T follicular helper cell (primary cell): ENCODE measurements at regions not wholly inside any gene's neighbourhood (a gene's known extent, or its start where the extent isn't known, plus 50 kb on each side); places are given as distances from the start of the nearest gene placed in this dataset.

ENCODE experiments used
- DNase-seq: peaks from one replicate; pipeline ENCODE4 v3.0.0-alpha.2; 2020; ENCODE audit warnings: low read depth

DNA sequence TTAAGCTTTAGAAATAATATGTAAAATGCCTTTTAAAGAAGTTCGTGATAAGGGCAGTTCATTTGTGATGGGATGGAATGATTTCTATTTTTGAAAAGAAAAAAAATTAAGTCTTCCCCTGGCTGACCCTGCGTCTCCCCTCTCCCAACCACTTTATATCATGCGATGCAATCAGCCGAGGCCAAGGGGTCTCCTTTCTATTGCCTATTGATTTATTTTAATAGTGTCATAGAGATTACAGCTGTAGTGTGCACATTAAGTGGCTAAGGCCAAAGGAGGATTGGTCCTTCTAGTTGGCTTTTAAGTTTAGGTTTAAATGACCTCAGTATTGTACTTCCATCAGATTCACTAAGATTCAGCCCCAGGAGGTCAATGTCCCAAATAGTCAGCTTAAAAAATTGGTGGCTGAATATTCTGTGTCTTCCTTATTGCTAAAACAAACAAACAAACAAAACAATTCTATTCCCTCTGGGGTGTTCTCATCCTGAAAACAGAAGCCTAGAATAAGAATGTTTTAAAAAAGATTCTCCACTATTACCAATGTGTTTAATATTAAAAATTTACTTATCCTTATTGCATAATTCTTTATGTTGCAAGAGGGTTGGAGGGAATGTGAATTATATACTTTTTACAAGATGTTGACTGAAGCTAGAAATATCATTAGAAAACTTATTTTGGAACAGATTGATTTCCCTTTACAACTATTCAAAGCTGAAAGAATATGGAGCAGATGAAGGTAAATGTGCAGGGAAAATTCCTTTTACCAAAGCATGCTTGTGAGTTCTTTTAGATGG lies 359.1 kb downstream of the SAMD5 start:
- DNase-seq: no peak

DNA sequence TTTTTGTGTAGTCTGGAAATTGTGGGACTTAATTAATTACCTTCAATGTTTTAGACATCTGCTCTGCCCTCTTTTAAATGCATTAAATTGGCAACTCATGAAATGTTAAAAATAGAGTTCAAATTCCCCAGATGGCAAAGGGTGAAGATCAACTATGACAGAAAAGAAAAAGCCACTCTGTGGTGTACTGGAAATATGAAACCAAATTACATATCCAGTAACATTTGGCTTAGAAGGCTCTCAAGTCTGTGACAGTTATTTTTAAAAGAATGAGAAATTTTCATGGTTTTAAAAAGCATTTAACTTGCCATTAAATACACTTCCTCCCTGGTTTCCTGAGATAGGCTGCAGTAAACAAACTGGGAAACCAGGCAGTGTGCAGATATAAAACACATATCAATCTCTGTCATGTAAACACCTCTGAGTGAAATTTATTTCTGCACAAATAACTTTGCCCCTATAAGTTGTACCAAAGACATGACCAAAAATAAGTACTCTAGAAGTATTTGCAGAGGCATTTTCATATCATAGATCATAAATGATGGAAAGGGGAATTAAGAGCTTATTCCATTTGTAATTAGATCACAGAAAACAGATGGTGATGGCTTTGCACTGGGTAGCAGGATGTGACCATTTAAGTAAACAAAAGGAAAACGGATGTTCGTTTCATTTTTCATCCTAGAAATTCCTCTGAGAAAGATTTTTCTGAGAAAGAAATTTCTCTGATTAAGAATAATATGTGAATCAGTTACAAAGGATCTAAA lies 360.1 kb downstream of the SAMD5 start:
- no peak for DNase-seq

DNA sequence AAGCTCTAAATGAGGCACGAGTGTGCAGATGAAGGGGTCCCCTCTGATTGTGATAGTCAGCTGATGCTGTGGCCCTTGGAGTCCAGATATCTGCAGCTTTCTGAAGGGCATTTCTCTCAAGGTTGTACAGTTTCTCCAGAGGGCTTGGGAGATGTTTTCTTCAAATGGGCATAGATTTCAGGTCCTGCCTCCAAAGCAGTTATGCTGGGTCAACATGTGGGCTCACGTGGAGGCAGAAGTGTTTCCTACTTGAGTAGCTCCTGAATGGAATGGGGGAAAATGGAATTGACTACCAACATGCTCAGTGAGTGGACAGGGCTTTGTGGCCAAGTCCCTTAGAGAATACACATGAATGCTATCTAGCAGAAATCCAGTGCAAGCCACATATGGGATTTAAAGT lies 360.7 kb downstream of the SAMD5 start:
- DNase-seq: no peak

DNA sequence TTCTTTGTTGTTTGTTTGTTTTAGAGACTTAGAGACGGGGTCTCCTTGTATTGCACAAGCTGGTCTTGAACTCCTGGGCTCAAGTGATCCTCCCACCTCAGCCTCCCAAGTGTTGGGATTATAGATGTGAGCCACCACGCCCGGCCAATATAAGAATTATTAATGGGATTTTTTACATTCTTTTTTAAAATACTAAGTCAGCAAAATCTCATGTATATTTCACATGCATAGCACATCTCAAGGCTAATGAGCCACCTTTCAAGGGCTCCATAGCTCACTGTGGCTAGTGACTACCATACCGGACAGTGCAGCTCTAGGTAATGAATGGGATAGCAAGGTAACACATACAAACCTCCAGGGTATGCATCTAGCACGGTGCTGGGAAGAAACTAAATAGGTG lies 361.4 kb downstream of the SAMD5 start:
- DNase-seq: no peak

DNA sequence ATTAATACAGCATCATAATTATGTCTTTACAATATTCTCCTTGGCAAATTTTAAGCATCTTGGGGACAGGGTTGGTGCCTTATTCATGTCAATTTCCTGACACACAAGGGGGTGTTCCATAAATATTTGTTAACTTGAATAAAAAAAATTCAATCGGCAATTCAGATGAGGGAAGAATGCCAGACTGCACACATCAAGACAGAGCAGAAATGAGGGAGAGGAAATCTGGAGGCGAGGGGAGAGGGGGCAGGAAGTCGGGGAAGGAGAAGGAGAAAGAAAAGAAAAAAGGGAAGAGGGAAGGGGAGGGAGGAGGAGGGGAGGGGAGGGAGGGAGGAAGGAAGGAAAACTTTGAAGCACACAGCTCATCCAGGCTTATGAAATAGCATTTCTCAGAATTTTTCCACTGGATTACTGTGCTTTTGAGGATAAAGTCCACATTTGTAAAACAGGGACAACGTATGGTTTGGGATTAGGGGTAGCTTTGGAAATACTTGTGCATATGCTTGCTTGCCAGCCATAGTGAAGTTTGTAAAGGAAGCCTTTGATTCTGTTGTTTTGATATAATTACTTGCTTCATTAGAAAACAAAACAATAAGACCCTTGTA lies 362.1 kb downstream of the SAMD5 start:
- no peak for DNase-seq

DNA sequence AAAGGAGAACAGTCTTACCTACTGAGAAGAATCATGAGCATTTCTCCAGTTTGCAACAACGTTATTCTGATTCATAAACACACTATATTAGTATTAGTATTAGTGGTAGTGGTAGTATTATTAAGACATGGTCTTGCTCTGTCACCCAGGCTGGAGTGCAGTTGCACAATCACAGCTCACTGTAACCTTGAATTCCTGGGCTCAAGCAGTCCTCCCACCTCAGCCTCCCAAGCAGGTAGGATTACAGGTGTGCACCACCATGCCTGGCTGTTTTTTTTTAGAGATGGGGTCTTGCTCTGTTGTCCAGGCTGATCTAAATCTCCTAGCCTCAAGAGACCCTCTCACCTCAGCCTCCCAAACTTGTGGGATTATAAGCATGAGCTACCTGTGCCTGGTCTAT lies 363.5 kb downstream of the SAMD5 start:
- no peak for DNase-seq

DNA sequence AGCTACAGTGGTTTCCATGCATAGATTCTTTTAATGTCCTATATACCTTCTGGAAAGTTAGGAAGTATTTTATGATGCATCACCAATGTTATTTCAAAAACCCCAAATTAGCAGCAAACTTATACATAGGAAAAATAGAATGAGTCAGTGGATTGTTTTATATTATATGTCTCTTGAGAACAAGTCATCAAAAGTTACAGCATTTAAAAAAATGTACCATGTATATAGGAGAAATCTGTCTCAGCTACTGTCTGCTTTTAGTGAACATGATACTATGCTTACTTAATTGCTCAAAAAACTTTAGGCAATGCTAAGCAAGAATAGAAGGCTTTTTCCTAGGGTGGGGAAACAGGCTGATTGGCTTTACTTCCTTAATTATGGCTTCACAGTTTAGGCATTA lies 365.3 kb downstream of the SAMD5 start:
- no peak for DNase-seq

DNA sequence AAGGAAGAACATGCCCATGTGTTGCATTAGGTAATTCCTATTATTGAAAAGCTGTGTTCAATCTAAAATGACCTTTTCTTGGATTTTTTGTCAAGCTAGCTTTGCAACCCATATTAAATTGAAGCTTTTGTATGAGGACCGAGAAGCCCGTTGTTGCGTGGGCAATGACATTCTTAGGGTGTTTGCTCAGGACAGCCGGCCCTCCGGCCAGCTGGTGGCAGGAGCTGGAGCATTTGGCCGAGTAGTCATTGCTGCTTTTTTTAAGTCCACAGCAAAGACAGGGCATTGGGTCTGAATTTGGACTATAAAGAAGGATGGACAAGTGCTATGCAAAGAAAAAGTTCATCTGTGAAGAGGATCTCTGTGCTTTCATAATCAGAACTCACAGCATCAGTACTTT lies 365.8 kb downstream of the SAMD5 start:
- DNase-seq: no peak

DNA sequence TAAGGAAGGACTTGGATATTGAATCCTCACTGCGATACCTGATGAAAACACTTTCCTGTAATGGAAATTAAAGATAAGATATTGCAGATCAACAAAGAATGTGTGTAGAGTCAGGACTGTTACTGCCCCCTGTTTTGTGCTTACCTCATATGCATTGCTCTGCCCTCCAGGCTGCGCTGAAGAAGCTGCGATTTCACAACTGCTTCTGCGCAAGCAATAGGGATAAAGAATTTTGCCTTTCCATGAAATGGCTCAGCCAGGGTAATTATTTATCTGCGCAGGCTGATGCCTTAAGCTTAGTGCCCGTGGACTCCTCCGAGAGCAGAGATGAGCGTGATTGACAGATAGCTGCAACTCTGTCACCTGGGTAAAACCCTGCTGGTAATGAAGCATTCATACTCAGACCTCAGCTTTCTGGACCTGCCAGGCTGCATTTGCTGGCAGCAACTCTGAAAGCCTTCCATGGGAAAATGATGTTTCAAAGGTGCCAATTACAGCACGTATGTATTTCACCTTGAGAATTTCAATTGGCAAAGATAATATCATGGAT lies 370.6 kb downstream of the SAMD5 start:
- DNase-seq: no peak

DNA sequence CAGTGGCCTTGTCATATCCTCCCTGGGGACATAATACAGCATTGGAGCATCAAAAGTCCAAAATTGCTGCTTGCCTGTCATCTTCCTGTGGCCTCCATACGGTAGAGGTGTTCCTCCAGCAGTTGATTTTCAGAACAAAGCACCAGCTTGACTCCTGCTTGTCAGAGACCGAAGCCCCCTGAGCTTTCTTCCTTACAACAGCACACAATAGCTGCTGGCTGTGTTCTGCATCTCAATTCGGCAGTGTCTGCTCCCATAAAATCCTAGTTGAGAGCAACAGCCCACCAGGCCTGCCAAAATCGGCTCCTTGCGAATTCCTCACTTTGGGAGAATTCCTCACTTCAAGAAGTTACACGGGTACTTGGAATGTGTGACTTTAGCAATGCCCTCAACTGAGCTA lies 372.9 kb downstream of the SAMD5 start:
- no peak for DNase-seq

DNA sequence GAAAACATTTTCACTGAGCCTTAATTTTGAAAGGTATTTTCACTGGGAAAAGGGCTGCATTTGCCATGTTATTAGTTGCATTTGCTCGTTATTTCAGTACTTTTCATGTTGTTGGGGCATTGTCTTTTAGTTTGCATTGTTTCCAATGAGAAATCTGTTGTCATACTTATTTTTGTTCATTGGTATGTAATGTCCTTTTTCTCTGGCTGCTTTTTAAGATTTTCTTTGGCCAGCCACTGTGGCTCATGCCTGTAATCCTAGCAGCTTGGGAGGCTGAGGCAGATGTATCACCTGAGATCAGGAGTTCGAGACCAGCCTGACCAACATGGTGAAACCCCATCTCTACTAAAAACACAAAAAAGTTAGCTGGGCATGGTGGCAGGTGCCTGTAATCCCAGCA lies 379.9 kb downstream of the SAMD5 start:
- no peak for DNase-seq

DNA sequence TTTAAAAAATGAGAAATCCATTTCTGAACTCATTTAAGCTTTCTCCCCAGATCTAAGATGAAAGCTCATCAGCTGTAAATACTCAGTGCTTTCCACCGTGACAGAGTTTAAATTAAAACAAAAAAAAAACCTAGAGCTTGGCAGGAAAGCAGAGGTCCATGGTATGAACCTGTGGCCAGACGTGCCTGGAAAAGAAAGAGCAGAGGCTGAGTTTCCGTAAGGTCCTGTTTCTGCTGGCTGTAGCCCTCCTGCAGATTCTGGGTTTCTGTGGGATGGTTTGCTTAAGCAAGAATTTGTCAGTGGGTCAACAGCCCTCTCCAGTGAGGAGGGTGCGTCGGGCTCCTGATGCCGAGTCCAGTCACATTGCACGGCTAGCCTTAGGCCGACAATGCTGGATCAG lies 383.2 kb downstream of the SAMD5 start:
- DNase-seq: no peak

DNA sequence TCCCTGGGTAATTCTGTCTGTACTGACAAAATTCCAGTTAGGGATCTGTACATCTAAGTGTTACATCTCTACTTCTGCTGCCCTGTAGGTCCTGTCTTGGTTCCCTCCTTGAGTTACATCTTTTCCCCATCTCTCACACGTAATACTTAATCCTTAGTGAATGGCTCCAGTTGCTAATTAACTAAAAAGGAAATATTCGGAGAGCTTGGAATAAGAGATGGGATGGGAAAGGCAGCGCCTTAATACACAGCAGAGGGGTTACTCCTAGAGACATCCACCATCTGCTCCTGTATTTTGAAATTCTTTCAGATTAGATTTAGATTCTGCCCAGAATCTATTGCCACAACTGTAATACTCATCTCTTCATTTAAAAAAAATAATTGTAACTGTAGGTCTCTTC lies 384.0 kb downstream of the SAMD5 start:
- DNase-seq: no peak

DNA sequence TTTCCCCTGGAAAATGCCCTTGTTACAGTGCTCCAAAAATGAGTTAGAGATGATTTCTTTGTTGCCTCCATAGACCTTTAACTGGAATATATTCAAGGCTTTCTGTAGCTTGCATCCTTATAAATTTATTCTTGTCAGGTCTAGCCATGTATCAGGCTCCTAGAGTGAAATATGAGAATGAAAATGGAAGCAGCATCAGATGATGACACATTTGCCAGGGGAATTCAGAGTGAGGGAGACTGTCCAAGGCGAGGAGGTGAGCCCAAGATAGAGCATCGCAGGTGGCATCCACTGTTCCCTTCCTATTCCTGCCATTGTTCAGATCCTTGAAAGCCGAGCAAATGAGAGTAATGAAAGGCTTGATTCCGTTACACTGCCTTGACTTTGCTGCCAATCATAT lies 386.8 kb downstream of the SAMD5 start:
- no peak for DNase-seq

DNA sequence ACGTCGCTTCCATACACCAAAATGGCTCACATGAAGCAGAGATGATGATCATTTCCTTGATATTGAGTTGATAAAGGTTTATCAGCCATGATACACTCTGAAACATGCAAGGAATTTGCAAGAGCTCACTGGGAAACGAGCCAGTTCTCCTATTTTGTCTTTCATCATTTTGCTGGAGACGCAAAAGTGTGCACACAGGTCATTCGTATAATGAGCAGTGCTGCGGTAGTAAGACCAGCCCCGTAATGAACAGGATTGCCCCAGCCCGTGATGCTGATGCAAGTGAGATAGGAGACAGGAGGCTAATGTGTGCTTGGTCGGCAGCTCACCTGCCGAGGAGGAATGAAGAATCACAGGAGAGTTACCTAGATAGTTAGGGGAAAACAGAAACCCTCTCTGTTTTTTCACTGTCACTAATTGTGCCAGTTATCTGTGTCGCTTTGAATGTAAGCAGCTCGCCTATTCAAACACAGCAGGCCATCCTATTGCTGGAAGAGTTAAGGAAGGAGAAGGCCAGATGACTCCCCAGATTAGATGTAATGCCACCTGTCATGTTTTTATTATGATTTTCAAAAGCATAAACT lies 391.8 kb downstream of the SAMD5 start:
- no peak for DNase-seq

DNA sequence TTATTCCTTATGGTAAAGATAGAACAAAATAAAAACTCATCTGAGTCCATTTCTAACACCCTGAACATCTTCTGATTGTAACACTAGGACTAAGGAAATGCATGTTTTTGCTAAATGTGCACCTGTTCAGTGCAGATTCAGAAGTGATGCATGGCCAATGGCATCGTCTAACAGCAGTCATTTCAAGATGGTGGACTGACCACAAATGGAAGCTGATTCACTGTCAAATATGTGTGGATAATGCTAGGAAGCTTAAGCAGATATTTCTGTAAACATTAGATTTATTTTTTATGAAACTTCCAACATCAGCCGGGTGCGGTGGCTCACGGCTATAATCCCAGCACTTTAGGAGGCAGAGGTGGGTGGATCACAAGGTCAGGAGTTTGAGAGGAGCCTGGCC lies 394.8 kb downstream of the SAMD5 start:
- DNase-seq: no peak

DNA sequence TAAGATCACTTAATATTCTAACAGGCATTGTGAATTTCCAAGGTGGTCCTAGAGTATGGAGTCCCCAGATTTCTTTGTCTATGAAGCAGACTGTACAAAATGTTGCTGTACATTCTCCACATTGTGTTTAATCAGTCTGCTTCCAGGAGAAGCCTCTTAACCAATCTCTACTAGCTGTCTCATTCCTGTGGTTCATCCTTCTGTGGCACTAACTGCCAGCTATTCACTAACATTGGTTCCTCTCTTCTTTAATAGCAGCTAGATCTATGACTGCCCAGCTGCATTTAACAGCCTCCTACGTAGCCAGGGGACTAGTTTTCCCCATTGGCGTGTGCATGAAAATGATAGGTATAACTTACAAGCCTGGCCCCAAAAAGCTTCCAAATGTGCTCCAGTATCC lies 395.4 kb downstream of the SAMD5 start:
- DNase-seq: no peak

DNA sequence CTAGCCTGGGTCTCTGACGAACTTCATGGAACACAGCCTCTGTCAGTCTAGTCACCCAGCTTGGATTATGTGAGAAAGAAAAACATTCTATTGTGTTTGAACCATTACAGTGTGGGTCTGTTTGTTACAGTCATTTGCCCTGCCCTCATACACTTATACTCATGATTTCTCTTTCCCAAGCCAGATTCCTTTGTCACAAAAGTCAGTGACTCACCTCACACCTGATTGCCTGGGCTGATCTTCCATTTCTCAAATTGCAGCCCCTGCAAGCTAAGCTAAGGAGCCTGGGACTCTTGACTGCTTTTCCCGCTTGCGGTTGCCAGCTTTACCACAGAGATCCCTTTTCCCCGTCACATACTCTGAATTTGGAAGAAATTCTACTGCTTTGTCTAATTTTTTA lies 395.9 kb downstream of the SAMD5 start:
- no peak for DNase-seq

DNA sequence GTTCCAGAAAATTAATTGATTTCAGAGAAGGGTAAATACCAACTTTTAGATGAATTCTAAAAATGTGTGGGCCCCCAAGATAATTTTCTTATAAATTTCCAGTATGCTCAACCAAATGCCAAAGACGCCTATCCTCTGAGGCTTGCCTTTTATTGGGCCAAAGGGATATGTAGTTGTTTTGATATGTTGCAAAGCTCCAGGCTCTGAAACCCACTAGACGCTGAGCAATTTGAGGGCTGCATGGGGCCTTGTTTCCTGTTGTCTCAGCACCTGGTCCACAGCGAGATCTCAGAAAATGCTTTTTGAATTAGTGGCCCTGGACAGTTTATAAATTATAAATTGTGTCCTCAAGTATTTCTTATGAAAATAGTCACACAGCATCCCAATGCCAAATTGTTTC lies 397.2 kb downstream of the SAMD5 start:
- no peak for DNase-seq

DNA sequence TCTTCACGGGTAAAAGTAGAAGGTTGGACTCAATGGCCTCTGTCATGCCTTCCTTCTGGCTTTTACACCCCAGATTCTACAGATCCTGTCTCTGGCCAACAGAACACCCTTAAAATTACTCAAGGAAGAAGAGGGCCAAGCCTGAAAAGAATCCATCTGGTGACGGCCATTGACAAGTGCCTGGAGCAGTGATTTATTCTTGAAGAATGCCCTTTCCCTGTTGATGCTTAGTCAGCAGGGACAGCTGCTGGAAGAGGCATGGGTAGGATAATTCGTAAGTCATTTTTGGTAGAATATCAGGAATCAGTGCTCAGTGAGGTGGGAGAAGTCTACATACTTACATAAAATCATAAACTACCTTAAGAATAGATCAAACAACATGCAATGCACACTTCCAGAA lies 397.9 kb downstream of the SAMD5 start:
- DNase-seq: no peak

DNA sequence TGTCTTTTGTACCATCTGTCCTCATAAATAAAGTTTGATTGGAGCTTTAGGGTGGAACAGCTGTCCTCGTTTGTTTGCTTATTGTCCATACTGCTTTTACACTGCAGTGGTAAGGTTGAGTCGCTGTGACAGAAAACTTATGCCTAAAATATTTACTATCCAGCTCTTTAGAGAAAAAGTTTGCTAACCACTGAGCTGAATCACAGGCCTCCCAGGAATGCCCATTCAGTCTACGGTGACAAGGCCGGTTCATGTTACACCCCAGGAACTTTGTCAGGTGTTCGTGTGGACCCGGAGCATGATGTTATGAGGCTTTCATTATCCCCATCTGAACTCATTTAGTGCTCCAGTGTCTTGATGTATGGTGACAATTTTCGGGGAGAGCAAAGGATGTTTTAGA lies 401.1 kb downstream of the SAMD5 start:
- no peak for DNase-seq

DNA sequence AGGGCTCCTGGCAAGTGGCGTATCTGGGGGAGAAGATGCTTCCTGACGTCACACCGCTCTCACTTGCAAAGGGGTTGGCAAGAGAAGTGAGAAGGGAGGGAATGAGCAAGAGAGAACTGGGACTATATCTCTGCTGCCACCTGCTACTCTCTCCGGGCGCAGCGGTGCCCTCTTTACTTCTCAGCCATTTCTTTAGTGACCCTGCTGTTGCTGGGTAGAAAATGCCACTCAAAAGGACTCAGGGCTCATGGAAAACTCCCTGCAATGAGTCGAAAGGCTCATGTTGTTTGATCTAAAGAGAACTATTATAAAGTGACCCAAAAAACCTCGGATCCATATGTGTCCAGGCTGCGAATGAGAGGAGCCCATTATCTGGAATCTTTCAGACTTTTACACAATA lies 401.8 kb downstream of the SAMD5 start:
- no peak for DNase-seq

DNA sequence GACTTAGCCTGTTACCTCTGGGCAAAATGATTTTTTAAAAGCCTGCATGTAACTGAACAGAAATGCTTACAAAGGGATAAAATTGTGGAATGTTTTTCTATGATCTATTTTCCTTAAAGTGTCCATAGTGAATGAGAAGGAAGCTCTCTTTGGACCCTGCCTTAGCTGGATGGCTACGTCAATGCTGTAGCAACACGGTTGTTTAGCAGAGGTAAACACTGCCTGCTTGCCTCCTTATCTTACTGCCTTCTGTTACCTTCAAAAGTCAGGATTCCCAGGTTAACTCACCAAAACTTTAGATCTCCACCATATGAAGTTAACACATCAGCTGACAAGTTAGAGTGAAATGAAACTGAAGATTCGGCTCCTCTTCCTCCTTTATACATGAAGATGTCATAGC lies 402.6 kb downstream of the SAMD5 start:
- DNase-seq: no peak
